ENCODE measurements at regions not wholly inside any gene's neighbourhood (a gene's known extent, or its start where the extent isn't known, plus 50 kb on each side); places are given as distances from the start of the nearest gene placed in this dataset.
"Not testable (repeated sequence)": the region's sequence is repeated elsewhere in the genome, so short reads cannot be mapped to it uniquely, and the experiment has no call there.

GRCh38 chr10:63827018-63827417 is 305.8 kb downstream of the REEP3 start:
- not testable (repeated sequence) for ATAC-seq (replicated peaks in 1 of 2); H3K4me3 Mint-ChIP-seq; H3K27ac Mint-ChIP-seq; H3K9me3 Mint-ChIP-seq; DNase-seq; H3K4me1 Mint-ChIP-seq (ENCODE audit: low read depth); H3K36me3 Mint-ChIP-seq (ENCODE audit: insufficient read depth in 2 of 2)
- peaks cover 10% of the 10 kb centered on the region for H3K27me3 Mint-ChIP-seq (ENCODE audit: low read depth)

GRCh38 chr10:63829020-63829419 is 307.8 kb downstream of the REEP3 start:
- no peak overlapping the region for H3K27ac Mint-ChIP-seq
- no peaks in the 10 kb centered on the region for H3K27me3 Mint-ChIP-seq (ENCODE audit: low read depth)
- no peak overlapping the region for H3K4me3 Mint-ChIP-seq
- no peak for ATAC-seq (replicated peaks in 1 of 2)
- peaks cover 4% of the 10 kb centered on the region for H3K4me1 Mint-ChIP-seq (ENCODE audit: low read depth)
- DNase-seq: no peak
- H3K9me3 Mint-ChIP-seq: no peaks in the 10 kb centered on the region
- H3K36me3 Mint-ChIP-seq (ENCODE audit: insufficient read depth in 2 of 2): no peaks in the 10 kb centered on the region

DNA sequence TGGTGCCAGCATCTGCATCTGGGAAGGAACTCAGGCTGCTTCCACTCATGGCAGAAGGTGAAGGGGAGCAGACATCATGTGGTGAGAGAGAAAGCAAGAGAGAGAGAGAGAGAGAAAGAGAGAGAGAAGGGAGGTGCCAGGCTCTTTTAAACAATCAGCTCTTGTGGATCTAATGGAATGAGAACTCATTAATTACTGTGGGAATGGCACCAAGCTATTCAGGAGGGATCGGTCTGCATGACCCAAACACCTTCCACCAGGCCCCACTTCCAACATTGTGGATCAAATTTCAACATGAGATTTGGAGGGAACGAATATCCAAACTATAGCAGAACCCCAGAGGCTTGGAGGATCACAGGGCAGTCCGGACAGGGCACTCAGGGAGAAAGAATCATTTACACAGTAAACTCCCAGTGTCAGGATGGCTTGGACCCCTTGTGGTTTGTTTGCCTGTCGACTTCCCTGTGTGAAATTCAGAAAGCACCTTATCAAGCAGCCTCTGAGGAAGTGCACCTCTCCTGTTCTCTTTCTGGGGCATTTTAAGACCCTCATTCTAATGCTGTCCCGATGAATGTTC is 308.5 kb downstream of the REEP3 start:
- H3K36me3 Mint-ChIP-seq (ENCODE audit: insufficient read depth in 2 of 2): no peaks in the 10 kb centered on the region
- no peaks in the 10 kb centered on the region for H3K9me3 Mint-ChIP-seq
- no peak overlapping the region for H3K4me3 Mint-ChIP-seq
- H3K4me1 Mint-ChIP-seq (ENCODE audit: low read depth): peaks cover 4% of the 10 kb centered on the region
- H3K27ac Mint-ChIP-seq: no peak overlapping the region
- DNase-seq (no peak), ATAC-seq (replicated peaks in 1 of 2) (no peak)
- H3K27me3 Mint-ChIP-seq (ENCODE audit: low read depth): no peaks in the 10 kb centered on the region

GRCh38 chr10:63832686-63833085 is 311.5 kb downstream of the REEP3 start:
- Mint-ChIP-seq H3K9me3 (no peaks in the 10 kb centered on the region), H3K4me1 (ENCODE audit: low read depth) (no peaks in the 10 kb centered on the region), H3K27me3 (ENCODE audit: low read depth) (peaks cover 6% of the 10 kb centered on the region), H3K4me3 (no peak overlapping the region), H3K27ac (no peak overlapping the region), H3K36me3 (ENCODE audit: insufficient read depth in 2 of 2) (no peaks in the 10 kb centered on the region)
- ATAC-seq (replicated peaks in 1 of 2): no peak
- no peak for DNase-seq

DNA sequence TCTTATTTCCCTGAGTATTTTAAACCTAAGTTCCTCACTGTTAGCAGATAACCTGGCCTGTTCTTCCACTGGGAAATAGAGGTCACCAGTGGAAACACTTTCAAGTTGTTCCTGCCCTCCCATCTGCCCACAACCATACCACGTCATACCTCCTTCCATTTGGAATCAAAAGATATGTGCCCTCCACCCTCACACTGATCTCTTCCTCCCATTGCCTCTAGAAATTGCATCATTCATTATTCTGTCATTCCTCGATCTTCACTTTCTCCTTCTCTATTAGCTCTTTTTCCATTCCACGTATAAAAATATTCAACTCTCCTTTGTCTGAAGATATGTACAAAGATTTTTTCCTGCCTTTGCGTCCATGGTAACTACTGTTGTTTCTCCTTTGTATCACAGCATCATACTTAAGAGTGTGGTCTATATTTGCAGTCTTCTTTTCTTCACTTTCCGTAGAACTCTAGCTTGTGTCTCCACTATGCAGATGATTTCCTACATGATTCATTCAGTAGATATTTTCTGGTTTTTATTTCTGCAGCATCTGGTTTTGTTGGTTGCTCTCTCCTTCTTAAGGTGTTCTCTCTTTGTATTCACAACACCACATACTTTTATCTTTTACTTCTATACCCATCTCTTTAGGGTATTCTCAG is 312.3 kb downstream of the REEP3 start:
- Mint-ChIP-seq H3K27ac (peak overlapping the region; percentile 5), H3K9me3 (no peaks in the 10 kb centered on the region), H3K27me3 (ENCODE audit: low read depth) (peaks cover 6% of the 10 kb centered on the region), H3K4me3 (no peak overlapping the region), H3K36me3 (ENCODE audit: insufficient read depth in 2 of 2) (no peaks in the 10 kb centered on the region), H3K4me1 (ENCODE audit: low read depth) (no peaks in the 10 kb centered on the region)
- ATAC-seq (replicated peaks in 1 of 2) (no peak), DNase-seq (no peak)

- ATAC-seq (replicated peaks in 1 of 2) (no peak), DNase-seq (no peak)
- Mint-ChIP-seq H3K9me3 (no peaks in the 10 kb centered on the region), H3K27me3 (ENCODE audit: low read depth) (peaks cover 12% of the 10 kb centered on the region), H3K36me3 (ENCODE audit: insufficient read depth in 2 of 2) (no peaks in the 10 kb centered on the region), H3K4me3 (no peak overlapping the region), H3K27ac (no peak overlapping the region), H3K4me1 (ENCODE audit: low read depth) (no peaks in the 10 kb centered on the region)
Observed at GRCh38 chr10:63836666-63837442, 315.7 kb downstream of the REEP3 start.

DNA sequence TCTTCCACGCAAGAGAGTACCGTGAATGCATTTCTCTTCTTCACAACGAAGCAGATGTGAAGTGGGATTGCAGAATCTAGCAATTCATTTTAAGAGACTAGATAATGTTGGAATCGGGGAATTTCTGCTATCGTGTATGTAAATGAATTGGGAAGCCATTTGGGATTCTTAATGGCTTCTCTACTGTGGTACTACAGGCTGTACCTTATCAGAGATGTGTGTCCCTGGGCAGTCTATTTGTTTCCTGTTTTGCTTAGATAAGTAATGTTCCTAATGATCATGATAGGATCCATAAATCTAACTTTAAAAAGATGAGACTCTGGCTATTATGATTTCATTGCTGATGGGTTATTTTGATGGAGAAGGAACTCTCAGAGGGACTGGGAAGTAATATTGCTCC is 320.6 kb downstream of the REEP3 start:
- peaks cover 0 to 1% of the 10 kb centered on the region in 2 donors for H3K9me3 Mint-ChIP-seq
- H3K36me3 Mint-ChIP-seq (ENCODE audit: insufficient read depth in 2 of 2): no peaks in the 10 kb centered on the region
- peaks cover 23% of the 10 kb centered on the region for H3K27me3 Mint-ChIP-seq (ENCODE audit: low read depth)
- ATAC-seq (replicated peaks in 1 of 2) (no peak), DNase-seq (no peak)
- no peaks in the 10 kb centered on the region for H3K4me1 Mint-ChIP-seq (ENCODE audit: low read depth)
- no peak overlapping the region for H3K27ac Mint-ChIP-seq
- no peak overlapping the region for H3K4me3 Mint-ChIP-seq

GRCh38 chr10:63843107-63843506 is 321.9 kb downstream of the REEP3 start:
- no peak for ATAC-seq (replicated peaks in 1 of 2)

DNA sequence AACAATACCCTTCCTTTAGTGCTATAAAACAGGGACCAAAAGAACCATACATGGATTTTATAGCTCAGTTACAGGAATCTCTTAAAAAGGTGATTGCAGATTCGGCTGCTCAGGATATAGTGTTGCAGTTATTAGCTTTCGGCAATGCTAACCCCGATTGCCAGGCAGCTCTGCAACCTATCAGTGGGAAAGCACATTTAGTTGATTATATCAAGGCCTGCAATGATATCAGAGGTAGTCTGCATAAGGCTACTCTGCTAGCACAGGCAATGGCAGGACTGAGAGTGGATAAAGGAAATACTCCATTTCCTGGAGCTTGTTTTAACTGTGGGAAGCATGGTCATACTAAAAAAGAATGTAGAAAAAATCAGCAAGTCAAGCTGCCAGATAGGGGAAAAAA is 327.7 kb downstream of the REEP3 start:
- not testable (repeated sequence) for H3K4me1 Mint-ChIP-seq (ENCODE audit: low read depth); H3K4me3 Mint-ChIP-seq; DNase-seq; ATAC-seq (replicated peaks in 1 of 2); H3K27ac Mint-ChIP-seq; H3K36me3 Mint-ChIP-seq (ENCODE audit: insufficient read depth in 2 of 2); H3K9me3 Mint-ChIP-seq
- peaks cover 21% of the 10 kb centered on the region for H3K27me3 Mint-ChIP-seq (ENCODE audit: low read depth)

More at GRCh38 chr10:63843107-63843506, 321.9 kb downstream of the REEP3 start:
- Mint-ChIP-seq H3K36me3 (ENCODE audit: insufficient read depth in 2 of 2) (no peaks in the 10 kb centered on the region), H3K27ac (no peak overlapping the region), H3K27me3 (ENCODE audit: low read depth) (peaks cover 19% of the 10 kb centered on the region), H3K4me3 (no peak overlapping the region), H3K9me3 (peaks cover 0 to 1% of the 10 kb centered on the region in 2 donors), H3K4me1 (ENCODE audit: low read depth) (no peaks in the 10 kb centered on the region)
- no peak for DNase-seq

DNA sequence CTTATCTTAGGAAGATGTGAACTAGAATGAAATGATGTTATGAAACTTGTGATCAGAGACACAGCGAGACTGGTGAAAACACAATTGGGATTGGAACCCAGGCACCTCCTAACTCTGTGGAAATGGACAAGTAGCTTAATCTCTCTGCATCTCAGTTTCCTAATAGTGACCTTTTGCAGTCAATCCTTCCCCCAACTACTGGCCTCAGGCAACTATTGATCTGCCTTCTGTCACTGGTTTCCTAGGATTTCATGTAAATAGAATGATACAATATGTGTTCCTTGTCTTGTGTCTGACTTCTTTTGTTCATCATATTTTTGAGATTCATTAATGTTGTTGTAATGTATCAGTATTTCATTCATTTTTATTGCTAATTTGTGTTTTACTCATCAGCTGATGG is 341.7 kb downstream of the REEP3 start:
- H3K36me3 Mint-ChIP-seq (ENCODE audit: insufficient read depth in 2 of 2): no peaks in the 10 kb centered on the region
- H3K4me1 Mint-ChIP-seq (ENCODE audit: low read depth): peaks cover 16% of the 10 kb centered on the region
- ATAC-seq (replicated peaks in 1 of 2): no peak
- no peak overlapping the region for H3K4me3 Mint-ChIP-seq
- no peak for DNase-seq
- H3K9me3 Mint-ChIP-seq: peaks cover 2 to 4% of the 10 kb centered on the region in 2 donors
- no peak overlapping the region for H3K27ac Mint-ChIP-seq
- H3K27me3 Mint-ChIP-seq (ENCODE audit: low read depth): peaks cover 33% of the 10 kb centered on the region

GRCh38 chr10:63865210-63865609 is 344.0 kb downstream of the REEP3 start:
- ATAC-seq (replicated peaks in 1 of 2) (no peak), DNase-seq (no peak)
- H3K4me3 Mint-ChIP-seq: no peak overlapping the region
- peaks cover 27% of the 10 kb centered on the region for H3K27me3 Mint-ChIP-seq (ENCODE audit: low read depth)
- no peaks in the 10 kb centered on the region for H3K36me3 Mint-ChIP-seq (ENCODE audit: insufficient read depth in 2 of 2)
- H3K27ac Mint-ChIP-seq: no peak overlapping the region
- peaks cover 16% of the 10 kb centered on the region for H3K4me1 Mint-ChIP-seq (ENCODE audit: low read depth)
- no peaks in the 10 kb centered on the region for H3K9me3 Mint-ChIP-seq

DNA sequence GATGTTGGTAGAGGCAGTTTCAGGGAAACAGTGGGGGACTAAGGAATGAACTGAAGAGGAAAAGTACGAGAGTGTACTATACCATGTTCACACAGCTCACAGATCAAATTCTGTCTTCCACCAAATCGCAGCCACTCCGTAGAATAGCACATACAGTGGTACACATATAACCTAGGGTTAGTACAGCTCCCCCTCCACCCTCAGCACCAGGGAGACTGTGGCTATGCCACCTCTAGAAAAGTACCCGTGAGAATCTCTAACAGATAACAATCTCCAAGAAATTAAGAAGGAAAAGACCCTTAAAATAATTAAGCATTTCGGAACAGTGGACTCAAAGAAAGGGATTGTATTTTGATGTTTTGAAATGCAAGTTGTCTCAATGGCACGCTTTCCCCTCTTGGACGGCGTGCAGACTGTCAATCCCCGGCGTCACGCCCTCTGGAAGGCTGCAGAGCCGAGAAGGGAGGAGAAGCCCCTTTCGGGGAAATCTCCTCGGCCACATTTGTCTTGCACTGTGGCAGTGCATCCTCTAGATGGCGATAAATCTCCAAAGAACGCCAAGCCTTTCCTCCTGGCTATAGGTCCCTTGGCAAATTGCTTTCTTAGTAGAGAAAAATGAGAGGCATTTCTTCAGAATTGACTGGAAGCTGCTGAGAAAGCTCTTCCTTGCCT is 345.0 kb downstream of the REEP3 start:
- no peaks in the 10 kb centered on the region for H3K36me3 Mint-ChIP-seq (ENCODE audit: insufficient read depth in 2 of 2)
- DNase-seq (peak; percentile 38 to 39), ATAC-seq (replicated peaks in 1 of 2) (peak; percentile 53 to 74)
- H3K27ac Mint-ChIP-seq: no peak overlapping the region
- H3K4me1 Mint-ChIP-seq (ENCODE audit: low read depth): peaks cover 16% of the 10 kb centered on the region
- peaks cover 27% of the 10 kb centered on the region for H3K27me3 Mint-ChIP-seq (ENCODE audit: low read depth)
- no peaks in the 10 kb centered on the region for H3K9me3 Mint-ChIP-seq
- peak overlapping the region; percentile 54 to 57 for H3K4me3 Mint-ChIP-seq

DNA sequence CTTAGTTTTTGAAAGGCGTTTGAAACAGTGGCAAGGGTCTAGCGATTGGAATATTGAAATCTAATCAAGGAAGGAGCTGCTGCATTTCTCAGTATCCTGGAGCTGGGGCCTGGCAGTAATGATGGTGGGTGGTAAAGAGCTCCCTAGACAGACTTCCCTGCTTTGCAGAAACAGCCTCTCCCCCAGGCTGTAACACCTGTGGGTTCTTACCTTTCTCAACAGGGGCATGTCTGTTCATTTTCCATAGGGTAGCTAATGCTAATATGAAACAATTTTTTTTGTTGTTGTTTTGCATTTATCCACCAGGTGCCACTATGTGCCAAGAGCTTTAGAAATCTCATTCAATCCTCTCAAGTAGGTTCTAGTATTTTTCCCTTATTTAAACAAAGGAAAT is 345.5 kb downstream of the REEP3 start:
- ATAC-seq (replicated peaks in 1 of 2) (peak in 1 of 2 donors; percentile 22), DNase-seq (no peak)
- Mint-ChIP-seq H3K4me1 (ENCODE audit: low read depth) (peaks cover 16% of the 10 kb centered on the region), H3K27ac (no peak overlapping the region), H3K9me3 (no peaks in the 10 kb centered on the region), H3K36me3 (ENCODE audit: insufficient read depth in 2 of 2) (no peaks in the 10 kb centered on the region), H3K4me3 (peak overlapping the region in 1 of 2 donors; percentile 19), H3K27me3 (ENCODE audit: low read depth) (peaks cover 27% of the 10 kb centered on the region)
